ENCODE measurements at regions not wholly inside any gene's neighbourhood (a gene's known extent, or its start where the extent isn't known, plus 50 kb on each side); places are given as distances from the start of the nearest gene placed in this dataset.
"Not testable (repeated sequence)": the region's sequence is repeated elsewhere in the genome, so short reads cannot be mapped to it uniquely, and the experiment has no call there.

DNA sequence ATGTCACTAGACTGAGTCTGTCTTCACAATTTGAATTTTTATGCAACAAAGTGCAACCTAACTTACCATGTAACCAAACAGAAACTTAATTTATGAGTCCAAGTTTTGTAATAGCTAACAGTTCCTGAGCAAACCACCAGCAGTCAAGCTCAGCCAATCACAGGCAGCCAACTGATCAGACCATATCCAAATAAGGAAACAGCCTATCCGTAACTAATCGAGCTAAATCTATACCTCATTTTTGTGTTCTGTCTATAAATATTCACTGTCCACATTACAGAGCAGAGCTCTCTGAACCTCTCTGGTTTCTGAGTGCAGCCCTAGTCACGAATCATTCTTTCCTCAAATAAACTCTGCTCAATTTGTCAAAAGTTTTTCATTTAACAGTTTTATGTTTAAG, 367.6 kb downstream of the PRR32 start:
- Mint-ChIP-seq H3K27me3 (no peaks in the 10 kb centered on the region), H3K4me1 (ENCODE audit: low read depth) (no peaks in the 10 kb centered on the region), H3K4me3 (no peak overlapping the region), H3K9me3 (no peaks in the 10 kb centered on the region), H3K27ac (no peak overlapping the region), H3K36me3 (ENCODE audit: low read depth) (no peaks in the 10 kb centered on the region)
- H3K4me3 ChIP-seq (ENCODE audit: low read length) = no peak overlapping the region
- H3K27me3 ChIP-seq (ENCODE audit: control insufficient read depth in 1 of 2, insufficient read depth in 2 of 2, low read length in 2 of 2) = no peaks in the 10 kb centered on the region
- no peaks in the 10 kb centered on the region for H3K4me1 ChIP-seq (ENCODE audit: insufficient read depth, low read length)
- TF ChIP-seq, protein P1, sequence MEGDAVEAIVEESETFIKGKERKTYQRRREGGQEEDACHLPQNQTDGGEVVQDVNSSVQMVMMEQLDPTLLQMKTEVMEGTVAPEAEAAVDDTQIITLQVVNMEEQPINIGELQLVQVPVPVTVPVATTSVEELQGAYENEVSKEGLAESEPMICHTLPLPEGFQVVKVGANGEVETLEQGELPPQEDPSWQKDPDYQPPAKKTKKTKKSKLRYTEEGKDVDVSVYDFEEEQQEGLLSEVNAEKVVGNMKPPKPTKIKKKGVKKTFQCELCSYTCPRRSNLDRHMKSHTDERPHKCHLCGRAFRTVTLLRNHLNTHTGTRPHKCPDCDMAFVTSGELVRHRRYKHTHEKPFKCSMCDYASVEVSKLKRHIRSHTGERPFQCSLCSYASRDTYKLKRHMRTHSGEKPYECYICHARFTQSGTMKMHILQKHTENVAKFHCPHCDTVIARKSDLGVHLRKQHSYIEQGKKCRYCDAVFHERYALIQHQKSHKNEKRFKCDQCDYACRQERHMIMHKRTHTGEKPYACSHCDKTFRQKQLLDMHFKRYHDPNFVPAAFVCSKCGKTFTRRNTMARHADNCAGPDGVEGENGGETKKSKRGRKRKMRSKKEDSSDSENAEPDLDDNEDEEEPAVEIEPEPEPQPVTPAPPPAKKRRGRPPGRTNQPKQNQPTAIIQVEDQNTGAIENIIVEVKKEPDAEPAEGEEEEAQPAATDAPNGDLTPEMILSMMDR (IDR thresholded peaks at IDR 0.05) = no peak
- no peaks in the 10 kb centered on the region for H3K36me3 ChIP-seq (ENCODE audit: insufficient read depth, low read length)
- intact Hi-C loops (cut with DNase I, micrococcal nuclease) = no loop called here
- H3K9me3 ChIP-seq (ENCODE audit: control insufficient read depth in 1 of 2, insufficient read depth in 1 of 2, low read length in 2 of 2) = no peaks in the 10 kb centered on the region
- CTCF ChIA-PET = no interaction called here
- DNase-seq (no peak), ATAC-seq (ENCODE audit: poor library complexity) (no peak)
- no peak overlapping the region for H3K27ac ChIP-seq (ENCODE audit: low read depth in 1 of 2, low read length in 2 of 2)
- POLR2A ChIA-PET = no interaction called here

DNA sequence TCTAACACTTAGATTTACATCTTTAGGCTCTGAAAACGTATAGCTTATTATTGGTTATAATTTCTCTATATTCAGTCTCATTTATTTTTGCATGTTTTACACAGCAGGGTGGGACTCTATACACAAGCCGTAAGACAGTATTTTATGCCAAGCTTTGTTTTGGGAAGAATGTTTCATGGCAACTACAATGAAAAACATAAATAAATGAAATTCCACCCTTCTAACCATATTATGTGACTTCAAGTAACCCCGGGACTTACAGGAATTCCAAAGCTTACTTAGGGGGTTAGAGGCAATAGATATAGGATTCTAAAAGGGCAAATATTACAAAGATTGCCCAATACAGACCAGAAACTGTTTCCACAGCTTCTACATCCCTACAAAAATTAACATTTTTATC, 370.9 kb downstream of the PRR32 start:
- ChIA-PET POLR2A (no interaction called here), CTCF (no interaction called here)
- TF ChIP-seq, protein P1 (IDR thresholded peaks at IDR 0.05) = no peak
- H3K27ac Mint-ChIP-seq = no peak overlapping the region
- Histone ChIP-seq H3K4me3 (ENCODE audit: low read length) (no peak overlapping the region), H3K4me1 (ENCODE audit: insufficient read depth, low read length) (no peaks in the 10 kb centered on the region), H3K9me3 (ENCODE audit: control insufficient read depth in 1 of 2, insufficient read depth in 1 of 2, low read length in 2 of 2) (no peaks in the 10 kb centered on the region), H3K27ac (ENCODE audit: low read depth in 1 of 2, low read length in 2 of 2) (no peak overlapping the region), H3K36me3 (ENCODE audit: insufficient read depth, low read length) (no peaks in the 10 kb centered on the region), H3K27me3 (ENCODE audit: control insufficient read depth in 1 of 2, insufficient read depth in 2 of 2, low read length in 2 of 2) (no peaks in the 10 kb centered on the region)
- H3K9me3 Mint-ChIP-seq = no peaks in the 10 kb centered on the region
- H3K36me3 Mint-ChIP-seq (ENCODE audit: low read depth) = no peaks in the 10 kb centered on the region
- H3K4me1 Mint-ChIP-seq (ENCODE audit: low read depth) = no peaks in the 10 kb centered on the region
- DNase-seq (no peak), ATAC-seq (ENCODE audit: poor library complexity) (no peak)
- intact Hi-C loops (cut with DNase I, micrococcal nuclease) = no loop called here
- H3K4me3 Mint-ChIP-seq = no peak overlapping the region
- no peaks in the 10 kb centered on the region for H3K27me3 Mint-ChIP-seq

DNA sequence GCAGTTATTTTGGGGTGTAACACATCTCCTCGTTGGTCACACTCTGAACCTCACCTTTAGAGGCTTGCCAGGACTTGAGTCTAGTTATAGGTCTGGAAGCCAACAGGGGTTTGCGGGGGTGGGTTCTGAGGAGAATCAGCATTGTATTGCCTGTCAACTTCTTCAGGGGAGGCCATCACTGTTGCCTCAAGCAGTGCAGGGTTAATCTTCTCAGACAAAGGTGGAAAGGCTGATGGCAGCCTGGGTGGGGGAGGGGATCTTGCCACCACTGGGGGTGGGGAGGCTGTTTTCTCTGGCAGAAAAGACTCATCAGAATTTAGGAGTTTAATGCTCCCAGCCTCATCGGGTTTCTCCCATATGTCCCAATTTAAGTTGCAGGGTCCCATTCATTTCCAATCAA, 387.8 kb downstream of the PRR32 start:
- TF ChIP-seq, protein P1 (IDR thresholded peaks at IDR 0.05) = no peak
- Histone ChIP-seq H3K4me1 (ENCODE audit: insufficient read depth, low read length) (no peaks in the 10 kb centered on the region), H3K27me3 (ENCODE audit: control insufficient read depth in 1 of 2, insufficient read depth in 2 of 2, low read length in 2 of 2) (no peaks in the 10 kb centered on the region), H3K27ac (ENCODE audit: low read depth in 1 of 2, low read length in 2 of 2) (no peak overlapping the region), H3K4me3 (ENCODE audit: low read length) (no peak overlapping the region), H3K9me3 (ENCODE audit: control insufficient read depth in 1 of 2, insufficient read depth in 1 of 2, low read length in 2 of 2) (no peaks in the 10 kb centered on the region), H3K36me3 (ENCODE audit: insufficient read depth, low read length) (no peaks in the 10 kb centered on the region)
- intact Hi-C loops (cut with DNase I, micrococcal nuclease) = no loop called here
- H3K4me1 Mint-ChIP-seq (ENCODE audit: low read depth) = no peaks in the 10 kb centered on the region
- peaks cover 3% of the 10 kb centered on the region for H3K9me3 Mint-ChIP-seq
- H3K4me3 Mint-ChIP-seq = no peak overlapping the region
- no peaks in the 10 kb centered on the region for H3K27me3 Mint-ChIP-seq
- ATAC-seq (ENCODE audit: poor library complexity) = no peak
- CTCF ChIA-PET = no interaction called here
- POLR2A ChIA-PET = no interaction called here
- no peak for DNase-seq
- H3K36me3 Mint-ChIP-seq (ENCODE audit: low read depth) = no peaks in the 10 kb centered on the region
- no peak overlapping the region for H3K27ac Mint-ChIP-seq

DNA sequence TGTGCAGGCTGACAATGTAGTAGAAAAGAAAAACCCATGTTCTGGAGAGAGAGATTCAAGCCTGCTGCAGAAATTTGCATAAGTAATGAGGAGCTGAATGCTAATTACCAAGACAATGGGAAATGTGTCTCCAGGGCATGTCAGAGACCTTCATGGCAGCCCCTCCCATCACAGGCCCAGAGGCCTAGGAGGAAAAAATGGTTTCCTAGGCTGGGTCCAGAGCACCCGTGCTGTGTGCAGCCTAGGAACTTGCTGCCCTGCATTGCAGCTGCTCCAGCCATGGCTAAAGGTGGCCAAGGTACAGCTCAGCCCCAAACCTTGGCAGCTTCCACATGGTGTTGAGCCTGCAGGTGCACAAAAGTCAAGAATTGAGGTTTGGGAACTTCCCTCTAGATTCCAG, 402.3 kb downstream of the PRR32 start:
- H3K27ac ChIP-seq (ENCODE audit: low read depth in 1 of 2, low read length in 2 of 2); H3K4me1 Mint-ChIP-seq (ENCODE audit: low read depth); H3K36me3 Mint-ChIP-seq (ENCODE audit: low read depth); H3K36me3 ChIP-seq (ENCODE audit: insufficient read depth, low read length); POLR2A ChIA-PET; H3K4me3 Mint-ChIP-seq; H3K27ac Mint-ChIP-seq; H3K4me1 ChIP-seq (ENCODE audit: insufficient read depth, low read length); ATAC-seq (ENCODE audit: poor library complexity); CTCF ChIA-PET; intact Hi-C loops (cut with DNase I, micrococcal nuclease); DNase-seq; H3K9me3 ChIP-seq (ENCODE audit: control insufficient read depth in 1 of 2, insufficient read depth in 1 of 2, low read length in 2 of 2); H3K27me3 ChIP-seq (ENCODE audit: control insufficient read depth in 1 of 2, insufficient read depth in 2 of 2, low read length in 2 of 2); H3K4me3 ChIP-seq (ENCODE audit: low read length); H3K9me3 Mint-ChIP-seq; H3K27me3 Mint-ChIP-seq: not testable (repeated sequence)
